ENCODE measurements at regions not wholly inside any gene's neighbourhood (a gene's known extent, or its start where the extent isn't known, plus 50 kb on each side); places are given as distances from the start of the nearest gene placed in this dataset.
"Not testable (repeated sequence)": the region's sequence is repeated elsewhere in the genome, so short reads cannot be mapped to it uniquely, and the experiment has no call there.

DNA sequence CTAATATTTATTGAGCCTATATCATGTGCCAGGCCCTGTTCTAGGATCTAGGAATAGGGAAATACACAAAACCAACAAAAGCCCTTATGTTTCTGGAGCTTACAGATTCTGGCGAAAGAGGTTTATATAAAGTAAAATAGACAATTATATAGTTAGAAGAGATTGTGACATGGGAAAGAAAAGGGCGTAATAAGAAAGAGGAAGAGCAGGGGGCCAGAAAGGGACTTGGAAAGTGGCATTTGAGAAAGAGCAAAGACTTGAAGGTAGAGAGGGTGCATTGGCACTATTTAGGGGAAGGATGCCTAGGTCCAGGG lies 322.5 kb upstream of the FAM78B start:
- in situ Hi-C loops (cut with MboI; ENCODE audit: low pct_unique_long_range_greater_than_20kb in 2 of 9, low sequenced_read_pairs in 9 of 9, unreplicated experiment in 9 of 9): loop anchor here in 5 of 9 experiments (10.0 to 25.0 kb wide), 3 partner anchors 323 to 555 kb away; no protein-coding TSS in a partner anchor
- H3K4me1 ChIP-seq (replicated peaks in 1 of 2): no peaks in the 10 kb centered on the region
- 70 to 100% (median 89%) methylated on average over 2 of the region's 2 CpGs for WGBS, 10 experiments
- ATAC-seq (replicated peaks in 6 of 8): no peak
- no peak overlapping the region for H3K4me3 ChIP-seq
- H3K27ac ChIP-seq: no peak overlapping the region

DNA sequence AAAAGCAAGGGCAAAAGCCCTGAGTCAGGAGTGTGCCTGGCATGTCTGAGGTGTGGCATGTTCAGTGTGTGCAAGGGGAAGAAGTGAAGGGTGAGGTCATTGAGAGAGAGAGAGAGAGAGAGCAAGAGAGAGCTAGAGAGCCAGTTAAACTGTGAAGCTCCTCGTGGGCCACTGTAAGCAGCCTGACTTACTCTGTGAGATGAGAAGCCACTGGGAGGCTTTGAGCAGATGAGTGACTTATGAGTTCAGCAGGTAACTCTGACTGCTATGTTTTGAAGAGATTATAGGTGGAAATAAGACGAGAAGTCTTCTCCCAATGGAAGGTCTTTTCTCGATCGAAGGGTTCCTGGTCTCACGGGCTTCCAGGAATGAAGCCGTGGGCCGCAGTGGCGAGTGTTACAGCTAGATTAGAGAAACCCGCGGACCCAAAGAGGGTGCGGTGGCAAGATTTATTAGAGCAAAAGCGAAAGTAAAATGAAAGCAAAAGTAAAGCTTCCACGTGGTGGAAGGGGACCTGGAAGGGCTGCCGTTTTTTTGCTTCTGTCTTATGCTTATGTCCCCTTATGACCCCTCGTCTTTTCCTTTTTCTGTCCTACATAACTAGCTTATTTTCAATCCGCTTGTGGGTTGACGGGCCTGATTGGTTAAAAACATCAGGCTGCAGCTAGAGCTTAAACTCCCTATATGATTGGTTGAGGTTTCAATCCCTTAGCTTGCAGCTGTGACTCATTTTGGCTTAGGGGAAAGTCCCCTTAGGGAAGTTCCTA lies 323.1 kb upstream of the FAM78B start:
- 0 to 97% (median 80%) methylated on average over 1 to 17 of the region's 17 CpGs; no CpG with 5 or more reads in 2 of the 10 experiments for WGBS, 10 experiments
- peak in 3 of 8 experiments; percentile 47 to 81 (median 81) for ATAC-seq (replicated peaks in 6 of 8)

GRCh38 chr1:166490437-166490991 lies 323.7 kb upstream of the FAM78B start:
- WGBS, 10 experiments: 9 to 83% (median 64%) methylated on average over 2 to 5 of the region's 5 CpGs

More for the DNA sequence above, 323.1 kb upstream of the FAM78B start:
- no peaks in the 10 kb centered on the region for H3K4me1 ChIP-seq (replicated peaks in 1 of 2)
- no peak overlapping the region for H3K4me3 ChIP-seq
- in situ Hi-C loops (cut with MboI; ENCODE audit: low pct_unique_long_range_greater_than_20kb in 2 of 9, low sequenced_read_pairs in 9 of 9, unreplicated experiment in 9 of 9): loop anchor here in 5 of 9 experiments (10.0 to 25.0 kb wide), 3 partner anchors 322 to 555 kb away; no protein-coding TSS in a partner anchor
- no peak overlapping the region for H3K27ac ChIP-seq

GRCh38 chr1:166493765-166494164 lies 327.0 kb upstream of the FAM78B start:
- in situ Hi-C loops (cut with MboI; ENCODE audit: low pct_unique_long_range_greater_than_20kb in 2 of 9, low sequenced_read_pairs in 9 of 9, unreplicated experiment in 9 of 9): loop anchor here in 4 of 9 experiments (25.0 kb wide), 2 partner anchors 319 to 556 kb away; no protein-coding TSS in a partner anchor
- not testable (repeated sequence) for ATAC-seq (replicated peaks in 6 of 8); H3K27ac ChIP-seq; H3K4me3 ChIP-seq; H3K4me1 ChIP-seq (replicated peaks in 1 of 2)
- WGBS, 10 experiments: no CpG with 5 or more reads among the region's 2 CpGs

More at GRCh38 chr1:166490437-166490991, 323.7 kb upstream of the FAM78B start:
- Histone ChIP-seq H3K4me3 (no peak overlapping the region), H3K4me1 (replicated peaks in 1 of 2) (no peaks in the 10 kb centered on the region), H3K27ac (no peak overlapping the region)
- no peak for ATAC-seq (replicated peaks in 6 of 8)
- in situ Hi-C loops (cut with MboI; ENCODE audit: low pct_unique_long_range_greater_than_20kb in 2 of 9, low sequenced_read_pairs in 9 of 9, unreplicated experiment in 9 of 9): loop anchor here in 4 of 9 experiments (25.0 kb wide), 2 partner anchors 322 to 553 kb away; no protein-coding TSS in a partner anchor

DNA sequence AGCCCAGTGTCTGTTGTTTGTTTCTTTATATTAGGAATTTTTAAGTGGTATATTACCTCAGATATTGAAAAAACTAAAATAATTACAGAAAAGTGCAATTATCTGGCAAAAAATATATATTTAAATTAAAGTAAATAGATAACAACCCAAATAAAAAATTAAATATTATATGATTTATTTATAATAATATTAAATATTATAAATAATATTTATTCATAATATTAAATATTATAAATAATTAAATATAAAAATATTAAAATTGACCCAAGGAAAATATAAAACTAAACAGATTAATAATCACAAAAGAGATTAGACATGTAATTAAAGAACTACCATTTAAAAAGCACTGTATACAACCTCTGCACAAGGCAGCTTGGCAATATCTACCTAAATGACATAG lies 331.9 kb upstream of the POGK start:
- no peak for ATAC-seq (replicated peaks in 6 of 8)
- H3K27ac ChIP-seq: no peak overlapping the region
- in situ Hi-C loops (cut with MboI; ENCODE audit: low pct_unique_long_range_greater_than_20kb in 2 of 9, low sequenced_read_pairs in 9 of 9, unreplicated experiment in 9 of 9): no loop called here
- no peak overlapping the region for H3K4me3 ChIP-seq
- no peaks in the 10 kb centered on the region for H3K4me1 ChIP-seq (replicated peaks in 1 of 2)

GRCh38 chr1:166511761-166512160 lies 327.5 kb upstream of the POGK start:
- H3K27ac ChIP-seq: no peak overlapping the region
- in situ Hi-C loops (cut with MboI; ENCODE audit: low pct_unique_long_range_greater_than_20kb in 2 of 9, low sequenced_read_pairs in 9 of 9, unreplicated experiment in 9 of 9): no loop called here
- H3K4me1 ChIP-seq (replicated peaks in 1 of 2): no peaks in the 10 kb centered on the region
- WGBS, 10 experiments: 10 to 94% (median 71%) methylated on average over 1 to 2 of the region's 2 CpGs; no CpG with 5 or more reads in 1 of the 10 experiments
- no peak overlapping the region for H3K4me3 ChIP-seq
- ATAC-seq (replicated peaks in 6 of 8): no peak

DNA sequence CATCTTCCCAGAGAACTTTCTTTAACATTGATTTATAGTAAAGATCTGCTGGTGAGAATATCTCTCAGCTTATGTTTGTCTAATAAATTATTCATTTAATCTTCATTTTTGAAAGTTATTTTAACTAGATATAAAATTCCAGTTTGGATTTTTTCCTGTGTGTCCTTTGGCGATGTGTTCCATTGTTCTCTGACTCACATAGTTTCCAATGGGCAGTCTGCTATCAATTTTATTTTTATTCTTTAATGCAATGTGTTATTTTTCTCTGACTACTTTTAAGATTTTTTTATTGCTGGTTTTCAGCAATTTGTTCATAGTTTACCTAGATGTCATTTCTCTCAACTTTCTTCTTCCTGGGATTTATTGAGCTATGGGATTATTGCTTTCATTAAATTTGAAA lies 325.2 kb upstream of the POGK start:
- whole genome bisulfite sequencing, 10 experiments: 0 to 100% (median 85%) methylated on average over 1 of the region's 1 CpG
- Histone ChIP-seq H3K4me1 (replicated peaks in 1 of 2) (no peaks in the 10 kb centered on the region), H3K27ac (no peak overlapping the region), H3K4me3 (no peak overlapping the region)
- in situ Hi-C loops (cut with MboI; ENCODE audit: low pct_unique_long_range_greater_than_20kb in 2 of 9, low sequenced_read_pairs in 9 of 9, unreplicated experiment in 9 of 9): no loop called here
- ATAC-seq (replicated peaks in 6 of 8): no peak

DNA sequence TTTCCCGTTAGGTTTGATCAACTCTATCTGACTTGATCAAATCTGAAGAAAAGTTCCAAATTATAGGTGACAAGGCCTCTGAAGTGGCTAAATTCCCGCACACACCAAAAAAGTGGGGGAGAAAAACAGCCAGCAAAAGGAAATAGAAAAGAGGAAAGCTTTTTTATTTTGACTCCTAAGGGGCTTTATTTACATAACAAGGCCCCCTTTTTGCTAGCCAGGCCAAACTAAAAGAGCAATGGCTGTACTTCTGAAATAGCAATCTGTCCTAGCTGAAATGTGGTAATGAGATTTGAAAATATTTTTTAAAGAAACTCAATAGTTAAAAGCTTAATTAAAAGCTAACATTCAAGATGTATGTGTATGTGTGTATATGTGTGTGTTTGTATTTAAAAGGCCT lies 311.5 kb upstream of the POGK start:
- H3K27ac ChIP-seq: no peak overlapping the region

DNA sequence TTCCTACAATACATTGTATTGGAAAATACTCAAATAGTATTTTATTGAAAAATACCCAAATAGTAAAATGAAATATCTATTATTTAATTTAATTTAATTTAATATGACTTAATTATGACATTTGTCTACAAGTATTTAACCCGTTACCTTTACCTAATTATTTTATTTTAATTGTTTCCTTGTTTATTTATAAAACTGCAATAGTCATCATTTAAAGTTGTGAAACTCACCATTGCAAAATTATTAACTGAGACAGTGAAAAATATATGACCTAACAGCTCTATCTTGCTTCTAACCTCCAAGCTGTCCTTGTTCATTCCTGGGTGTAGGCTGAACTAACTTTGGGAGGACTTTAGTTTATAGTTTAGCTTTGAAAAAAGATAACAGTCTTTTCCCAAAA lies 300.6 kb upstream of the POGK start:
- Histone ChIP-seq H3K4me1 (replicated peaks in 1 of 2) (peaks cover 0 to 3% of the 10 kb centered on the region in 2 donors), H3K27ac (no peak overlapping the region), H3K4me3 (no peak overlapping the region)
- ATAC-seq (replicated peaks in 6 of 8): no peak
- 0 to 70% (median 30%) methylated on average over 1 of the region's 1 CpG for WGBS, 10 experiments
- in situ Hi-C loops (cut with MboI; ENCODE audit: low pct_unique_long_range_greater_than_20kb in 2 of 9, low sequenced_read_pairs in 9 of 9, unreplicated experiment in 9 of 9): no loop called here

More for the DNA sequence above, 311.5 kb upstream of the POGK start:
- H3K4me1 ChIP-seq (replicated peaks in 1 of 2): peaks cover 0 to 3% of the 10 kb centered on the region in 2 donors
- 0 to 86% (median 35%) methylated on average over 1 to 2 of the region's 2 CpGs for WGBS, 10 experiments
- no peak for ATAC-seq (replicated peaks in 6 of 8)
- in situ Hi-C loops (cut with MboI; ENCODE audit: low pct_unique_long_range_greater_than_20kb in 2 of 9, low sequenced_read_pairs in 9 of 9, unreplicated experiment in 9 of 9): no loop called here
- H3K4me3 ChIP-seq: no peak overlapping the region

DNA sequence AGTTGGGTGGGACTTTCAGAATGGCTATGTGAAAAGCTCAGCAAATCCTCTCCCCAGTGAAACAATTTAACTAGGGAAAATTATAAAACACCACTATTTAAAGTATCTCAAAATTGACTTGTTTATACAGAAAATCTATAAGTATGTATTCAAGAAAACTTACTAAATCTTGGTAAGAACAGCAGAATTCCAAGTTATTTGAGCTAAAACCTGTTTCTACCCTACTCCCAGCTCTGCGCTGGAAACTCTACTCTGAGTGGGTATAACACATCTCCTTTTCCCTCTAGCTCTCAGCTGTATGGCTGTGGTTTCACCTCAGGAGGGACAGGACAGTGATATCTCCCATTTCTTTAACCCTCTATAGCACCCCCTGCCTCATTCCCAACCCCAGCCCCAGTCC lies 295.2 kb upstream of the POGK start:
- WGBS, 10 experiments: 100% methylated on average over 1 of the region's 1 CpG; no CpG with 5 or more reads in 6 of the 10 experiments
- no peak overlapping the region for H3K27ac ChIP-seq
- H3K4me3 ChIP-seq: no peak overlapping the region
- peaks cover 0 to 3% of the 10 kb centered on the region in 2 donors for H3K4me1 ChIP-seq (replicated peaks in 1 of 2)
- in situ Hi-C loops (cut with MboI; ENCODE audit: low pct_unique_long_range_greater_than_20kb in 2 of 9, low sequenced_read_pairs in 9 of 9, unreplicated experiment in 9 of 9): no loop called here
- no peak for ATAC-seq (replicated peaks in 6 of 8)

DNA sequence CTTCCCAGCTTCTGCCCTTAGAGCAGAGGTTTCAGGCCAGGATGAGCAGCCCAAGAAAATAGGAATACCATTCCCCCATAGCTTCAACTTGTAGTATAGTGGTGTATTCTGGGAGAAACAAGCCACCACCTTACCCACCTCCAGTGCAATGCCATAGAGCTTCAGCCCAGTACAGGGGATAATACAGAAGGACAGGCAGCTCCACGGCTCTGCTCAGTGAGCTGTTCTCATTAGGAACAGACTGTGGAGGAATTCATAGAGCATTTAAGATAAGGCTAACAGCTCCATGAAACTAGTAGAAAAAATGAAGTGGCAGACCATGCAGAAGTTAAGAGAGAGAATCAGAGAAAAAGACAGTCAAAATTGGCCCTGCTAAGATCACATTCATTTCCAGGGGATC lies 294.7 kb upstream of the POGK start:
- Histone ChIP-seq H3K27ac (no peak overlapping the region), H3K4me3 (no peak overlapping the region), H3K4me1 (replicated peaks in 1 of 2) (peaks cover 0 to 3% of the 10 kb centered on the region in 2 donors)
- in situ Hi-C loops (cut with MboI; ENCODE audit: low pct_unique_long_range_greater_than_20kb in 2 of 9, low sequenced_read_pairs in 9 of 9, unreplicated experiment in 9 of 9): no loop called here
- WGBS, 10 experiments: 0 to 80% (median 75%) methylated on average over 1 of the region's 1 CpG; no CpG with 5 or more reads in 5 of the 10 experiments
- no peak for ATAC-seq (replicated peaks in 6 of 8)

DNA sequence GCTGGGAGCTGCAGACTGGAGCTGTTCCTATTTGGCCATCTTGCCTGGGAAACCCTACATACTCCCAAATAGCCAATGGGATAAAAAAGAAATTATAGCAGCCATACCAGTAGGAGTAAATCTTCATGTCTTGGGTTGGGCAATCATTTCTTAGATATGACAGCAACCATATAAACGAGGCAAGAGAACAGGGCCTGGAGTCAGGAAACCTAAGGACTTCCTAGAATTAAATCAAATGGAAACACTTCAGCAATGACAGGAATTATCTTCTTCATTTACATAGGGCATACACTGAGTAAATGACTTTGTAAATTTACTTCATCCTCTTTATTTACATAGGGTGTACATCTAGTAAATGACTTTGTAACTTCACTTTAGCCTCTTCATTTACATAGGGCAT lies 286.6 kb upstream of the POGK start:
- Histone ChIP-seq H3K4me3 (no peak overlapping the region), H3K27ac (no peak overlapping the region), H3K4me1 (replicated peaks in 1 of 2) (no peaks in the 10 kb centered on the region)
- 0 to 67% (median 40%) methylated on average over 1 of the region's 1 CpG; no CpG with 5 or more reads in 3 of the 10 experiments for WGBS, 10 experiments
- in situ Hi-C loops (cut with MboI; ENCODE audit: low pct_unique_long_range_greater_than_20kb in 2 of 9, low sequenced_read_pairs in 9 of 9, unreplicated experiment in 9 of 9): no loop called here
- ATAC-seq (replicated peaks in 6 of 8): peak in 4 of 8 experiments; percentile 16 to 88 (median 86)

DNA sequence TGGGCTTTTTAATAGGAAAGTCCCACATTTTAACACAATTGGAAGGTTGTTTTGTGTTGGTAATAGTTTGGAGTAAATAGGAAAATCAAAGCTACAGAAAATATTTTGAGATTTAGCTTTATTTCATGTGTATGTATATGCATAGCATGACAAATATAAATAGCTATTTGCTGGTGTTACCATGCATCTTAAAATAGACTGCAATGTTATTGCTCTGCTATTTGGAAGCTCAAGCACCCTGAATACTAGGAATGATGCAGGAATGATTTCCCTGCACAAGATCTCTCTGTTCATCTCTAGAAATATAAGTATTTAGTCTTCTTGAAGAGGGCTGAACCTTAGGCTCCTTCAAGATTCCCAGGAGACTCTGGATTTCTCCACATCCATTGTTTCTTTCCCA lies 268.3 kb upstream of the POGK start:
- no peak for ATAC-seq (replicated peaks in 6 of 8)
- no peak overlapping the region for H3K4me3 ChIP-seq
- in situ Hi-C loops (cut with MboI; ENCODE audit: low pct_unique_long_range_greater_than_20kb in 2 of 9, low sequenced_read_pairs in 9 of 9, unreplicated experiment in 9 of 9): no loop called here
- no peaks in the 10 kb centered on the region for H3K4me1 ChIP-seq (replicated peaks in 1 of 2)
- H3K27ac ChIP-seq: no peak overlapping the region

GRCh38 chr1:166573199-166573598 lies 266.1 kb upstream of the POGK start:
- Histone ChIP-seq H3K4me1 (replicated peaks in 1 of 2) (no peaks in the 10 kb centered on the region), H3K4me3 (no peak overlapping the region), H3K27ac (no peak overlapping the region)
- ATAC-seq (replicated peaks in 6 of 8): no peak
- WGBS, 10 experiments: 17 to 100% (median 80%) methylated on average over 1 of the region's 1 CpG; no CpG with 5 or more reads in 3 of the 10 experiments
- in situ Hi-C loops (cut with MboI; ENCODE audit: low pct_unique_long_range_greater_than_20kb in 2 of 9, low sequenced_read_pairs in 9 of 9, unreplicated experiment in 9 of 9): no loop called here
